ENCODE measurements at regions not wholly inside any gene's neighbourhood (a gene's known extent, or its start where the extent isn't known, plus 50 kb on each side); places are given as distances from the start of the nearest gene placed in this dataset.

- Histone ChIP-seq H3K4me3 (ENCODE audit: low read length) (no peak overlapping the region), H3K36me3 (replicated peaks; ENCODE audit: insufficient read depth, low read length) (no peaks in the 10 kb centered on the region), H4K20me1 (ENCODE audit: insufficient read depth, low read length) (no peaks in the 10 kb centered on the region), H3F3A (ENCODE audit: insufficient read depth, low read length) (no peaks in the 10 kb centered on the region), H3K9me2 (replicated peaks; ENCODE audit: insufficient read depth, low read length) (no peaks in the 10 kb centered on the region), H3K4me1 (ENCODE audit: low read length) (no peaks in the 10 kb centered on the region), H3K4me2 (ENCODE audit: low read depth, low read length) (no peak overlapping the region), H2AFZ (ENCODE audit: low read length) (no peak overlapping the region), H3K9ac (ENCODE audit: low read length) (no peak overlapping the region), H3K27ac (ENCODE audit: low read length) (no peak overlapping the region), H3K79me2 (ENCODE audit: low read length) (no peaks in the 10 kb centered on the region), H3K27me3 (replicated peaks; ENCODE audit: insufficient read depth, low read length) (no peaks in the 10 kb centered on the region), H3K9me3 (replicated peaks; ENCODE audit: insufficient read depth, low read length) (no peaks in the 10 kb centered on the region)
- no peak for TF ChIP-seq EZH2phosphoT487 (IDR thresholded peaks at IDR 0.05; ENCODE audit: low read length)
- no peak for TF ChIP-seq EZH2 (optimal IDR thresholded peaks at IDR 0.05; ENCODE audit: low read depth, low read length)
- TF ChIP-seq, protein P1, sequence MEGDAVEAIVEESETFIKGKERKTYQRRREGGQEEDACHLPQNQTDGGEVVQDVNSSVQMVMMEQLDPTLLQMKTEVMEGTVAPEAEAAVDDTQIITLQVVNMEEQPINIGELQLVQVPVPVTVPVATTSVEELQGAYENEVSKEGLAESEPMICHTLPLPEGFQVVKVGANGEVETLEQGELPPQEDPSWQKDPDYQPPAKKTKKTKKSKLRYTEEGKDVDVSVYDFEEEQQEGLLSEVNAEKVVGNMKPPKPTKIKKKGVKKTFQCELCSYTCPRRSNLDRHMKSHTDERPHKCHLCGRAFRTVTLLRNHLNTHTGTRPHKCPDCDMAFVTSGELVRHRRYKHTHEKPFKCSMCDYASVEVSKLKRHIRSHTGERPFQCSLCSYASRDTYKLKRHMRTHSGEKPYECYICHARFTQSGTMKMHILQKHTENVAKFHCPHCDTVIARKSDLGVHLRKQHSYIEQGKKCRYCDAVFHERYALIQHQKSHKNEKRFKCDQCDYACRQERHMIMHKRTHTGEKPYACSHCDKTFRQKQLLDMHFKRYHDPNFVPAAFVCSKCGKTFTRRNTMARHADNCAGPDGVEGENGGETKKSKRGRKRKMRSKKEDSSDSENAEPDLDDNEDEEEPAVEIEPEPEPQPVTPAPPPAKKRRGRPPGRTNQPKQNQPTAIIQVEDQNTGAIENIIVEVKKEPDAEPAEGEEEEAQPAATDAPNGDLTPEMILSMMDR (IDR thresholded peaks at IDR 0.05; ENCODE audit: low read length) = no peak
- no peak for DNase-seq
Measured at GRCh38 chrX:121635141-121635540, 587.7 kb downstream of the GLUD2 start.

DNA sequence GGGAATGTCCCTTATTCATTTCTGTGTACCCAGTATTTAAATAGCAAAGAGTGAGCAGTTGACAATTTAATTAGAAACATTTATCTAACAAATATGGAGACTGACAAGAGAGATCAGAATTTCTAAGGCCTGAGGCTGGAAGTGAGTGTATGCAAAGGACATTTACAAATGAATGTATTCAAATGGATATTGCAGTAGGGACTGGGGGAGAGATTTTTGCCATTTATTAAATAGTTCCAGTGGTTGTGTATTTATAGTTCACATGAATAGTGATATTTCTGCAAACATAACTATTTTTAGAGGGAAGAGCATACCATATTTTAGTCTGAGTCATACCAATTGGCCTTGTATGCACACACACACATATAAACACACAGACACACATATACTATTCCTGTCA lies 592.4 kb downstream of the GLUD2 start:
- Histone ChIP-seq H3K9me3 (replicated peaks; ENCODE audit: insufficient read depth, low read length) (no peaks in the 10 kb centered on the region), H3K4me1 (ENCODE audit: low read length) (no peaks in the 10 kb centered on the region), H3K79me2 (ENCODE audit: low read length) (no peaks in the 10 kb centered on the region), H4K20me1 (ENCODE audit: insufficient read depth, low read length) (no peaks in the 10 kb centered on the region), H3K27me3 (replicated peaks; ENCODE audit: insufficient read depth, low read length) (no peaks in the 10 kb centered on the region), H3K9me2 (replicated peaks; ENCODE audit: insufficient read depth, low read length) (no peaks in the 10 kb centered on the region), H3K9ac (ENCODE audit: low read length) (no peak overlapping the region), H3K4me2 (ENCODE audit: low read depth, low read length) (no peak overlapping the region), H3F3A (ENCODE audit: insufficient read depth, low read length) (no peaks in the 10 kb centered on the region), H3K36me3 (replicated peaks; ENCODE audit: insufficient read depth, low read length) (no peaks in the 10 kb centered on the region), H2AFZ (ENCODE audit: low read length) (no peak overlapping the region), H3K27ac (ENCODE audit: low read length) (no peak overlapping the region), H3K4me3 (ENCODE audit: low read length) (no peak overlapping the region)
- TF ChIP-seq EZH2phosphoT487 (IDR thresholded peaks at IDR 0.05; ENCODE audit: low read length) = no peak
- DNase-seq = no peak

DNA sequence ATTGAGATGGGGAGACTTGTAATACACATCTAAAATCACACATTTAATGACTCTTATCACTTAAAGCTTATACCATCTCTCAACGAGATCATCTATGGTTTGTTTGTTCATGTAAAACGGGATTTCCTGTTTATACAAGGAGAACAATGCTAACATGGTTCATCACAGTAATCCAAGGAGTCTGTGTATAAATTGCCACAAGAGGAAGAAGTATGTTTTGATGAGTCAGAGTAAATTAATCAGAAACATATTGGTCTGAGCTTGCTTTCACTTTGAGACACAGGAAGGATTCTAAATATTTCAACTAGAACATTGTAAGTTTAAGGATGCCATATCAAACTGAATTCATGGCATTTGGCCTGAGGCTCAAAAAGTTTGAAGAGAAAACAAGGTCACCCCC lies 594.1 kb downstream of the GLUD2 start:
- DNase-seq = no peak

GRCh38 chrX:121642415-121642814 lies 595.0 kb downstream of the GLUD2 start:
- H3K4me1 ChIP-seq (ENCODE audit: low read length) = no peaks in the 10 kb centered on the region
- TF ChIP-seq EZH2 (optimal IDR thresholded peaks at IDR 0.05; ENCODE audit: low read depth, low read length) (no peak), EZH2phosphoT487 (IDR thresholded peaks at IDR 0.05; ENCODE audit: low read length) (no peak)
- TF ChIP-seq, protein P1 (IDR thresholded peaks at IDR 0.05; ENCODE audit: low read length) = no peak

More for the DNA sequence above, 594.1 kb downstream of the GLUD2 start:
- Histone ChIP-seq H3F3A (ENCODE audit: insufficient read depth, low read length) (no peaks in the 10 kb centered on the region), H3K4me3 (ENCODE audit: low read length) (no peak overlapping the region), H3K27ac (ENCODE audit: low read length) (no peak overlapping the region), H3K36me3 (replicated peaks; ENCODE audit: insufficient read depth, low read length) (no peaks in the 10 kb centered on the region), H2AFZ (ENCODE audit: low read length) (no peak overlapping the region), H3K9me2 (replicated peaks; ENCODE audit: insufficient read depth, low read length) (no peaks in the 10 kb centered on the region), H3K4me2 (ENCODE audit: low read depth, low read length) (no peak overlapping the region), H4K20me1 (ENCODE audit: insufficient read depth, low read length) (no peaks in the 10 kb centered on the region), H3K27me3 (replicated peaks; ENCODE audit: insufficient read depth, low read length) (no peaks in the 10 kb centered on the region), H3K4me1 (ENCODE audit: low read length) (no peaks in the 10 kb centered on the region), H3K9ac (ENCODE audit: low read length) (no peak overlapping the region), H3K79me2 (ENCODE audit: low read length) (no peaks in the 10 kb centered on the region), H3K9me3 (replicated peaks; ENCODE audit: insufficient read depth, low read length) (no peaks in the 10 kb centered on the region)
- TF ChIP-seq, protein P1 (IDR thresholded peaks at IDR 0.05; ENCODE audit: low read length) = no peak
- TF ChIP-seq EZH2phosphoT487 (IDR thresholded peaks at IDR 0.05; ENCODE audit: low read length) = no peak

More at GRCh38 chrX:121642415-121642814, 595.0 kb downstream of the GLUD2 start:
- no peak overlapping the region for H3K27ac ChIP-seq (ENCODE audit: low read length)
- no peaks in the 10 kb centered on the region for H3K9me2 ChIP-seq (replicated peaks; ENCODE audit: insufficient read depth, low read length)
- no peaks in the 10 kb centered on the region for H3K27me3 ChIP-seq (replicated peaks; ENCODE audit: insufficient read depth, low read length)
- no peak overlapping the region for H3K9ac ChIP-seq (ENCODE audit: low read length)
- no peak overlapping the region for H2AFZ ChIP-seq (ENCODE audit: low read length)
- no peak for DNase-seq
- no peaks in the 10 kb centered on the region for H3K79me2 ChIP-seq (ENCODE audit: low read length)
- no peaks in the 10 kb centered on the region for H3K9me3 ChIP-seq (replicated peaks; ENCODE audit: insufficient read depth, low read length)
- H3F3A ChIP-seq (ENCODE audit: insufficient read depth, low read length) = no peaks in the 10 kb centered on the region
- no peaks in the 10 kb centered on the region for H3K36me3 ChIP-seq (replicated peaks; ENCODE audit: insufficient read depth, low read length)
- H4K20me1 ChIP-seq (ENCODE audit: insufficient read depth, low read length) = no peaks in the 10 kb centered on the region
- no peak overlapping the region for H3K4me2 ChIP-seq (ENCODE audit: low read depth, low read length)
- H3K4me3 ChIP-seq (ENCODE audit: low read length) = no peak overlapping the region
